NCI-H2081 (cell line): ENCODE measurements at regions not wholly inside any gene's neighbourhood (a gene's known extent, or its start where the extent isn't known, plus 50 kb on each side); places are given as distances from the start of the nearest gene placed in this dataset.
"Not testable (repeated sequence)": the region's sequence is repeated elsewhere in the genome, so short reads cannot be mapped to it uniquely, and the experiment has no call there.

Experiments used
- DNase-seq, 2 experiments: peaks; one replicate each; lab custom pipeline; 2025; lab: John Stamatoyannopoulos, UW

DNA sequence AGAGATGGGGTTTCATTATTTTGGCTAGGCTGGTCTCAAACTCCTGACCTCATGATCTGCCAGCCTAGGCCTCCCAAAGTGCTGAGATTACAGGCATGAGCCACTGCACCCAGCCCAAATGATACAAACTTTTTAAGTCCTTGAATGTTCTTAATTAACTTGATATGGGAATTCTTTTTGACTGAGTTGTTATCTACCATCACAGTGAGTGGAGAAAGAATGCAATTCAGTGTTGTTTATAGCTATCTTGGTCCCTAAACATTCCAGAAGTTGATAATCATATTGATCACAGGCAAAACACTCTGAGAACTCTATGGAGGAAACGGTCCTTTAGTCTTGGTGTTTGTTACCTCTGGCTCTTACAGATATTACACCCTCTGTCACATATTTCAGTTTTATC, 1072.5 kb downstream of the SUCLG1 start:
- no peak for DNase-seq

GRCh38 chr2:83378921-83379320, 1080.2 kb downstream of the SUCLG1 start:
- no peak for DNase-seq

GRCh38 chr2:83376731-83377130, 1082.3 kb downstream of the SUCLG1 start:
- no peak for DNase-seq

- DNase-seq: no peak
These were observed 1088.7 kb downstream of the SUCLG1 start for GRCh38 chr2:83370419-83370762.

GRCh38 chr2:83369601-83370418, 1089.3 kb downstream of the SUCLG1 start:
- DNase-seq: no peak

DNA sequence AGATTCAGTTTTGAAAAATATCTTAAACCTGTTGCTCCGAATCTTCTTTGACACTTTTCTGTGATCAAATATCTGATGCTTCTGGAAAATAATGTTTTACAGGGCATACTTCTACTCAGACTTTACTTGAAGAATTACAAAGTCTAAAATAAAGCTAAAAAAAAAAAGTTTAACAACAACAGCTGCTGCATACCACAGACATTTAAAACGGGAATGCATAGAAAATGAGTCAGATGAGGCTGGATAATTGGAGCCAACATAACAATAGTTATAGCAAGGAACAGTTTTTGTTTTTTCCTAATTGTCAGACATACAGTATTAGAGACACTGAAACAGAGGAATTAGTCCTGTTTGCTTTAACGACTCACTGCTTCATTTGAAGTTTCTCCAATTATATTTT, 1090.2 kb downstream of the SUCLG1 start:
- DNase-seq: no peak

GRCh38 chr2:83368461-83368860, 1090.6 kb downstream of the SUCLG1 start:
- no peak for DNase-seq

GRCh38 chr2:83365476-83365875, 1093.6 kb downstream of the SUCLG1 start:
- DNase-seq: no peak

DNA sequence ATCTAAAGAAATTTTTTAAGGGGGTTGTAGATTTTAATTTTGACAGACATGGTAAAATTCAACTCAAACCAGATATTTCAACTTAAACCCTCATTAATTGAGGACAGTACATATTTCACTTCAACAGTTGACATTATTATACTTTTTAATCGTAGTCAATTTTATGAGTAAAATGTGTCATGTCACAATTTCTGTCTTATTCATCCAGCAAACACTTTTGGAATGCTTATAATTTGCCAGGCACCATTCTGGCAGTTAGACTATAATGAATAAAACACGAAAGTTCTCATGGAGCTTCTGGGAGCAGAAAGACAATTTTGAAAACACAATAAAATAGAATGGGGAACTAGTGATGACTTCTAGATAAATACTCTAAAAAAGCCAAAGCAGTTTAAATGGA, 1094.8 kb downstream of the SUCLG1 start:
- no peak for DNase-seq

DNA sequence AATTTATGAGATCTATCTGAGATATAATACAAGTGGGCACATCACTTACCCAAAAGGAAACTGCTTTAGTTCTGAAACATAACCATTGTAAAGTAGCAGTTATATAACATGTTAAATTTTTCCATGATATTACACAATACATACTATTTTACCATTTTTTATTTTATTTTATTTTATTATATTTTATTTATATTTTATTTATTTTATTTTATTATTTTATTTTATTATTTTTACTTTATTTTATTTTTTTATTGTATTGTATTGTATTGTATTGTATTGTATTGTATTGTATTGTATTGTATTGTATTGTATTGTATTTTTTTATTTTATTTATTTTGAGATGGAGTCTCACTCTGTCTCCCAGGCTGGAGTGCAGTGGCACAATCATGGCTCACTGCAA, 1095.9 kb downstream of the SUCLG1 start:
- DNase-seq: not testable (repeated sequence)

DNA sequence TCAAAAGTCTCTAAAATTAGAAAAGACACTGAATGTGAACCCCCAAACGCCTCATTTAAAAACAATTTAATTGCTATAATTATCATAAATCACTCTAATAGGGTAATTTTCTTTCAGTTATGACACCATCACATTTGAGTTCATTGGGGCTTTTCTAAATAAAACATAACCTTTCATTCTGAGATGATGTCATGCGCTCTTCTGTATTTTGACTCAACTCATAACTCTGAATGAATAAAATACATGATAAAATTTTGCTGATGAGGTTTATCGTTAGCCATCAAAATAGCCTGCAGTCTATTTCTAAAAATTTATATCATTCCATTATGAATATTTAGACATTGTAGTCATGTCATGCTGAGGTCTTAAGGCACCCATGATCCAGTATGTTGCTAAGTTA, 1099.7 kb downstream of the SUCLG1 start:
- no peak for DNase-seq

DNA sequence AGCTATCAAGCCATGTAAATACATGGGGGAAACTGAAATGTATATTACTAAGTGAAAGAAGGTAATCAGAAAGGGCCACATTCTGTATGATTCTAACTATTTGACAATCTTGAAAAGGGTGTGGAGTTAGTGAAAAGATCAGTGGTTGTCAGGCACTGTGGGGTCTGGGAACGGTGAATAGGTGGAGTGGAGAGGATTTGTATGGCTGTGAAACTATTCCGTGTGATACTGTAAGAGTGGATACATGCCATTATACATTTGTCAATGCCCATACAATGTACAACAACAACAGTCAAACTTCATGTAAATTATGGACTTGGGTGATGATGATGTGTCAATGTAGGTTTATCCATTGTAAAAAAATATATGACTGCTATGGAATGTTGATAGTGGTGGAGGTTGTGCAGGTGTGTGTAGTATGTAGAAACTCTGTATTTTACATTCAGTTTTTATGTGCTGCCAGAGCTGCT, 1116.2 kb downstream of the SUCLG1 start:
- peak in 1 of 2 experiments; percentile 1 for DNase-seq

DNA sequence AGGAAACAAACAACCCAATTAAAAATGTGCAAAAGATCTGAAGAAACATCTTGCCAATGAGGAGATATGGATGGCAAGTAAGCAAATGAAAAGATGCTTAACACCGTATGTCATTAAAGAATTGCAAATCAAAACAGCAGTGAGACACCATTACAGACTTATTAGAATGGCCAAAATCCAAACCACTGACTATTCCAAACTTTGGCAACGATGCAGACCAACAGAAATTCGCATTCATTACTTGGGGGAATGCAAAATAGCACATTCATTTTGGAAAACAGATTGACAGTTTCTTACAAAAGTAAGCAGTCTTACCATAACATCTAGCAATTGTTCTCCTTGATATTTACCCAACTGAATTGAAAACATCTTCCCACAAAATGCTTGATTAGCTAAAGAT, 1118.7 kb downstream of the SUCLG1 start:
- DNase-seq: peak in 1 of 2 experiments; percentile 1

DNA sequence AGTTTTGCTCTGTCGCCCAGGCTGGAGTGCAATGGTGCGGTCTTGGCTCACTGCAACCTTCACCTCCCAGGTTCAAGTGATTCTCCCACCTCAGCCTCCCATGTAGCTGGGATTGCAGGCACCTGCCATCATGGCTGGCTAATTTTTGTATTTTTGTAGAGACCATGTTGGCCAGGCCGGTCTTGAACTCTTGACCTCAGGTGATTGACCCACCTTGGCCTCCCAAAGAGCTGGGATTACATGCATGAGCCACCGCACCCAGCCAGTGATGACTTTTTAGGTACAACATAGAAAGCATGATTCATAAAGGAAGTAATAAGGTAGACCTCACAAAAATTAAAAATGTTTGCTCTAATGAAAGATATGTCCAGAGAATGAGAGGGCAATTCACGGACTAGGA, 1119.1 kb downstream of the SUCLG1 start:
- not testable (repeated sequence) for DNase-seq

GRCh38 chr2:83331810-83332209, 1127.3 kb downstream of the SUCLG1 start:
- no peak for DNase-seq

DNA sequence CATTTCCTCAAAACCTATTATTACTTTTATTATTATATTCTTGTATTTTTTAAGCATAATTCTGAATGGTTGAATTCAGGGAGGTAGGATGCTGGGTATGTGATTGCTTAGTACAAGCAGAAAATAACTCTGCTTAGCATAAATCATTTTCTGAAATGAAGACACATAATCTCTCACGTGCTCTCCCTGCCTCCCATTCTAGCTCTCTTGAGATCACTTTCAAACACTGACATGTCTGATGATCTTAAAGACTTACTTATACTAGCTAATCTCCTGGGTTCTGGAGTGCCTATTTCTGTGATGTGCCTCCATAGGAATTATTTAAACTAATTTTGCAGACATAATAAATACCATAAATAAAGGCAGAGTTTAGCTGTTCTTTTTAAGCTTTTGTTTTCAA, 1136.0 kb downstream of the SUCLG1 start:
- DNase-seq: no peak

DNA sequence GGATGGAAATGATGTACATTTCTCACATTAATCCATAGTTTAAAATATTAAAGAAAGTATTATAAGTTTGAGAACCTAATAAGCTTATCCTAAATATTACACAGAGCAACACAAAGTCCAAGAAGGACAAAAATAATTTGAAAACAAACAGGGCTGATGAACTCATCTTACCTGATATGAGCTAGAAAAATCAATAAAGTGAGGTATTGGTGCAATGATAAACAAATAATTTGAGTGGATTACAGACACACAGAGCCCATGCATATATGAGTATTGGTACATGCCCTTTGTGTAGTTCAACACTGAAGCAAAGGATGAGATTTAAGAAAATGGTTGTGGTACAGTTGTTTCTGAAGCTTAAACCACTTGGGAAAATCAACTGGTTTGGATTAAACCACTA, 1139.0 kb downstream of the SUCLG1 start:
- no peak for DNase-seq

GRCh38 chr2:83305758-83306378, 1153.2 kb downstream of the SUCLG1 start:
- no peak for DNase-seq

DNA sequence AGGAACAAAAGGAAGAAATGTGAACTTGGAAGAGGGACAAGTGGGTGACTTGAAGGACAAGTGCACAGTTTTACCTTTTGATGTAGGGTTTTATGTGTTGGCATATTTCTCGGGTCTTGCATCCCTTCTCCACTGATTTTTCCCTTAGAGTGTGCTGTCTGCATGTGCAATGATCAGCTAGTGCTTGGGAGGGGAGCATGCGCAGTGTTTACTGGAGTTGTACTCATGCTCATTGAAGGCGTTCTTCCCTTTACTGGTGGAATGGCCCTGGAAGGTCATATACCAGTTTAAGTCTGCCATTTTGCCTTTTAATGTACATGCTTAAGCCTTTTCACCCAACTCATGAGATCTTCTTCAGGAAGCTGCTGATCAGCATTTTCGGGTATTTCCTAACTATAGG, 1168.0 kb downstream of the SUCLG1 start:
- no peak for DNase-seq

DNA sequence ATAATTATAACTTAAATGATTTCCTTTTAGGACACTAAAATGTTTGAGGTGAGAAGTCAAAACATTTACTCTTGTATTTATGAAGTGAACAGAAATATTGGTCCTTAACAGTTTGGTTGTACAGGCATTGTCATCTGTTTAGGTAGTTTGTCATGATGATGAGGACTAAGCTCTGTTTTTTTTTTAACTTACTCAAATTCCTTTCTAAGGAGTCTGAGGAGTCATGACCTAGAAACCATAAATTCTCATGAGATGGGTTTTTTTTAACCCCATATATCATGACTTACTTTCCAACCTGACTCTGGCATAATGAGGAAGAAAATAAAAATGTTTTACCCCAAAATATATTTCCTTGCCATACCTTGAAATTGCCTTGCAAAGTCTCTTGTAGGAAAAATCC, 1176.2 kb downstream of the SUCLG1 start:
- no peak for DNase-seq

DNA sequence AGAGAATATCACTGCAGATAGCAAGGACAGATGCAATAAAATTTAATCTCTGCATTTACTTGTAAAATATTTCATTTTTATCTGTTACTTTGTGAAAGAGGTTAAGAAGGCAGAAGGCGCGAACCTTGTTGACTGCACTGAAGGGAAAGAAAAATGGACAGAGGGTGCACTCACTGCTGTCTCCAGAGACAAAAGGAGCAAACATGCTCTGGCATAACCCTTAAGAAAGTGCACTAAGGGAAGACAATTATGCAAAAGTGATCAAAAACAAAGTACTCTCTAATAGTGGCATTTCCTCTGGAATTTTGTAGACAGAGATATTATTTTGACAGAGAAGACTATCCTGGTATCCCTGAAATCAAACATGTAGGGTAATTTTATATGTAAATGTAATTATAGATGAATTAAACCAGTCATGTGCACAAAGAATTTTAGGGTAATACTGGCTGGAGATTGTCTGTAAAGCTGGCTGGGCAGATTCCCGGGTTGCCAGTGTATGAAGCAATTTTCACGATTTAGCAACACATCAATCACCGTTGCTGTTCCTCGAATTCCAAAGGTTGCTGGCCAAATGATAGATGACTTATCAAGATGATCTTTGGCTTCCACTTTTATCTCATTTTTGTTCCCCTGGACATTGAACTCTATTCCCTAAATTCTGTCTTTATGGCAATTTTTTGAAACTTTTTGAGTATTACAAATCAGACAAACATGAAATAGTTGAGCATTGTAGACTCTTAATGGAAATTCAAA, 1176.9 kb downstream of the SUCLG1 start:
- DNase-seq: no peak

DNA sequence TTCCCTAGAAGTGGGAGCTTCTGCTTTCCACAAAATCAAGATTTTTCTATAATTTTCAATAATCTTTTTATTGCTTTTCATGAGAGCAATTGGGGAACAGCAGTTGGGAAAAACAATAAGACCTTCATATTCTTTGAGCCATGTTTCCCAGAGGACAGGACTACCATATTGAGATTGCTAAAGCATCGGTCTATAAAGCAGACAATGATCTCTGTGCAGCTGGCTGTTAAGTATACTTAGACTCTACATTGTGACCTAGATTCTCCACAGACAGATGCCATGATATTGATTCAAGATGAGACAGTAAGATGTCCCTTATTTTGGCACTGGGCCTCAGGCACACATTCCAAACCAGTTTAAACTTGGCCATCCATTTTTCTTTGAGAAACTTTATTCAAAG, 1178.7 kb downstream of the SUCLG1 start:
- no peak for DNase-seq

GRCh38 chr2:83273322-83273721, 1185.8 kb downstream of the SUCLG1 start:
- no peak for DNase-seq
